ENCODE measurements at regions not wholly inside any gene's neighbourhood (a gene's known extent, or its start where the extent isn't known, plus 50 kb on each side); places are given as distances from the start of the nearest gene placed in this dataset.
"Not testable (repeated sequence)": the region's sequence is repeated elsewhere in the genome, so short reads cannot be mapped to it uniquely, and the experiment has no call there.

DNA sequence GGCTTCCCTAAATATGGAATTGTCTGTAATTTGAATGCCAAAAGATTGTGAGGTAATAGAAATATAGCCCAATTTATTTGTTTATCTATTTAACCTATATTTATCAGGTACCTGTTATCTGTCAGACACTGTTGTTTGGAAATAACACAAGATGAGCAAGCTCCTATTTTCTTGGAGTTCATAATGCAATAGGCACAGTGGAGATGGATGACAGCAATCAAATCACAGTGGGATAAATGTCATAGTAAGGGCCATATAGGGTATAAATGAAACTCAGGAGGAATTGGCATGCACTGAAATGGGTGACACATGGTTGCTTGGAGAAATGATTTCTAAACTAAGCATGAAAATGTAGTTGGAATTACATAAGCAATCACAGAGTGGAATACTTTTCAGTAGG lies 761.8 kb upstream of the MBL2 start:
- no peak for DNase-seq (ENCODE audit: low read depth)

DNA sequence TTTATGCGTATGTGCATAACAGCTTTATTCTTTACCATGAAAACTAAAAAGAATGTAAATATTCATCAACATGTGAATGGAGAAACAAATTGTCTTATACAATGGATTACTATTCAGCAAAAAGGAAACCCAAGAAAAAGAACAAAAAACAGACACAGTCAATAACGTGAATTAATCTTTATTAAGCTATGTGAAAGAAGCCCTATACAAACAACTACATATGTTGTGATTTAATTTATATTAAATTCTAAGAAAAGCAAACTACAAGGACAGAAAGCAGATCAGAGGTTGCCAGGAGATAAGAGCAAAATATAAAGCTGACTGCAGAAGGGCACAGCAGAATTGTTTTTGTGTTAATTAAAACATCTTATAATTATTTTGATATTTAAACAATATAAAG lies 756.4 kb upstream of the MBL2 start:
- no peak for DNase-seq (ENCODE audit: low read depth)

DNA sequence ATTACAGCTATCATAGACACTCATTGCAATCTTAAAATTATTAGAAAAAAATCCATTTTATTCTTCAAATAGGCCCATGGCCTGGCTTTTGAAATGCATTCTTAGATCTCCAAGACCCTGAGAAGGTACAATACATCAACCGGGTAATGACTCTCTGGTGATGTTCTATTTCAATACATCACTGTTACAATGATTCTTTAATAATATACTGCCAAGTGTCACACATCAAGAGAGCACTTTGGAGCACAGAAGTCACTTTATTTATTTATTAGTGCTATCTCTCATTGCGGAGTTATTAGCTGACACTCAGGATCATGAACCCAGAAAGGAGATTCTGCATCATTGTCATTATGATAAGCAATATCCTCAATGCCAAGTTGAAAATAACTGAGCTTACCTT lies 748.5 kb upstream of the MBL2 start:
- DNase-seq (ENCODE audit: low read depth) = no peak

DNA sequence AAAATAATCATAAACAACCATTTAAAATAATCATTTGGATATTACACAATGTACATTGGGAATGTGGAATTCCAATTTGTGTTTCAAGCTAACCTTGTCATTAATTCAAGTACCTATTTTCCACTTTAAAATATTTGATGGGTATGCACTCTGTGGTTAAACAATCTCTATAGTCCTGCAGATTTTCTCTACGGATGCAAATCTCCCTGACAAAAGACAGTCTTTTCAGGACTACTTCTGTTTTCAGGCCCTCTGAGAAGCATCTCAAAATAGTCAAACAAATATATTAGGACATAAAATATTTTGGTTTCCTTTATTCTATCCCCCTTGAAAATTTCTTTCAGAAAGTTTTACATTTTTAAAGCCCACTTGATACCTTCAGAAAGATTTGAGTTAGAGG lies 735.6 kb upstream of the MBL2 start:
- no peak for DNase-seq (ENCODE audit: low read depth)

DNA sequence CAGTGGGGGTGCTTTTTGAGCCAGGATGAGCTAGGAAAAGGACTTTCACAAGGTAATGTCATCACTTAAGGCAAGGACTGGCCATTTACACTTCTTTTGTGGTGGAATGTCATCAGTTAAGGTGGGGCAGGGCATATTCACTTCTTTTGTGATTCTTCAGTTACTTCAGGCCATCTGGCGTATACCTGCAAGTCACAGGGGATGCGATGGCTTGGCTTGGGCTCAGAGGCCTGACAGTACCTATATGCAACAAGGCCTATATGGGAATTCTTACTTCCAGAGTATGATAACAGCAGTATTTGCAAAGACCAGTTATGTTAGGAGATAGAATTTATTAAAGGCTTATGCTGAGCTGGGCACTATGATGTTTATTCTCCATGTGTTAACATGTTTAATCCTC lies 731.9 kb upstream of the MBL2 start:
- DNase-seq (ENCODE audit: low read depth) = not testable (repeated sequence)

DNA sequence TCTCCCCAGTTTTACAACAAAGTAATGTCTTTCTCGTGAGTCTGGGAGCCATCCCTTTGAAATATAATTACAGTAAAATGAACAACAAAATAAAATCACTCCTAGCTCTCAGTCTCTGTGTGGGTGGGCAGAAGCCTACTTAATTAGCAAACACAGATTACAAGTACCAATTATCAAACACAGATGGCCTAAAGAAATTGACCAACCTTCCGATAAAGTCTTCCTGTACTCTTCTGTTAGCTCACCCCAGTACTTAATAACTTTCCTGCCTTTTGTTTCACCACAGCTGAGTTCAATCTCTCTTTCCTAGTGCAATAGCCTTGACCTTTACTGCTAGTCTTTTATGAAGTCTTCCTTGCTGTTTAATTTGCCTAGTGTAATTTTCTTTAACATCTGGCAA lies 719.2 kb upstream of the MBL2 start:
- no peak for DNase-seq (ENCODE audit: low read depth)

DNA sequence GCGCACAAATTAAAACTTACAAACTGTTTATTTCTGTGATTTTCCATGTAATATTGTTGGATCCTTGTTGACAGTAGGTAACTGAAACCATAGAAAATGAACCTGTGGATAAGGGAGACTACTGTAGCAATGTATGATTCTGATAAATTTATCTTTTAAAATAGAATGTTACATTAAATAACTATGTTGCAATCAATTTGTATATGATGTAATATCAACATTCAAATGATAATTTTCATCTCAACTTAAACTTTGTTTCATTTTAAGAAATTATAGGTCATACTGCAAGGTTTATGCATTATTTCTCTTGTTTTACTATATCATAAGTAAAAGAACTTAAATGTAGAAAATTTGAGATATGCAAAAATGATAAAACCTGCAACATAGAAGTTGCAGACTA lies 718.0 kb upstream of the MBL2 start:
- DNase-seq (ENCODE audit: low read depth) = no peak

DNA sequence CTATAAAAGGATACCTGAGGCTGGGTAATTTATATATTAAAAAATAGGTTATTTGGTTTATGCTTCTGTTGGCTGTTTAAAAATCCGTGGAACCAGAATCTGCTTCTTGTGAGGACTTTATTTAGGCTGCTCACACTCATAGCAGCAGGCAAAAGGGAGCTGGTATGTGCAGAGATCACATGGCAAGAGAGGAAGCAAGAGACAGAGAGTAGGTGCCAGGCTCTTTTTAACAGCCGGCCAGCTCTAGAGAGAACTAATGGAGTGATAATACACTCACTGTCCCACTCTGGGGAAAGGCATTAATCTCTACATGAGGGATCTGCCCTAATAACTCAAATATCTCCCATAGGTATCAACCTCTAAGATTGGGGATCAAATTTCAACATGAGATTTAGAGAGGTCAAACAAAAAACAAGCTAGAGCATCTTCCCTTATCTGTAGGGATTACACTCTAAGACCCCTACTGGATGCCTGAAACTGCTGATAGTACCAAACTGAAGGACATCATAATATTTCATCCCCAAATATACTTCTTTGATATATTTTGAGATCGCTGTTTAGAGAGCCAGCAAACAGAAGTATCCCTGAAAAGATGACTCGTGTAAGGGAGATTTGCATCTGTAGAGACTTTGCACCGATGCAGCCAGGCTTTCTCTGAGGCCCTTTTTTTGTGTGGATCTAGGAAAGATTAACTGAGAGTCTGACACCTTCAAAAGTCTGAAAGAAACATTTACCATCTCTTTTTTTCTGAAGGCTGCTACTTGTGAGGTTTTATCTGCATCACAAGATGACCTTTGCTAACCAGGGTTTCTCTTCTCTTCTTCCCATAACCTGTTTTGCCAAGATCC lies 717.0 kb upstream of the MBL2 start:
- no peak for DNase-seq (ENCODE audit: low read depth)

DNA sequence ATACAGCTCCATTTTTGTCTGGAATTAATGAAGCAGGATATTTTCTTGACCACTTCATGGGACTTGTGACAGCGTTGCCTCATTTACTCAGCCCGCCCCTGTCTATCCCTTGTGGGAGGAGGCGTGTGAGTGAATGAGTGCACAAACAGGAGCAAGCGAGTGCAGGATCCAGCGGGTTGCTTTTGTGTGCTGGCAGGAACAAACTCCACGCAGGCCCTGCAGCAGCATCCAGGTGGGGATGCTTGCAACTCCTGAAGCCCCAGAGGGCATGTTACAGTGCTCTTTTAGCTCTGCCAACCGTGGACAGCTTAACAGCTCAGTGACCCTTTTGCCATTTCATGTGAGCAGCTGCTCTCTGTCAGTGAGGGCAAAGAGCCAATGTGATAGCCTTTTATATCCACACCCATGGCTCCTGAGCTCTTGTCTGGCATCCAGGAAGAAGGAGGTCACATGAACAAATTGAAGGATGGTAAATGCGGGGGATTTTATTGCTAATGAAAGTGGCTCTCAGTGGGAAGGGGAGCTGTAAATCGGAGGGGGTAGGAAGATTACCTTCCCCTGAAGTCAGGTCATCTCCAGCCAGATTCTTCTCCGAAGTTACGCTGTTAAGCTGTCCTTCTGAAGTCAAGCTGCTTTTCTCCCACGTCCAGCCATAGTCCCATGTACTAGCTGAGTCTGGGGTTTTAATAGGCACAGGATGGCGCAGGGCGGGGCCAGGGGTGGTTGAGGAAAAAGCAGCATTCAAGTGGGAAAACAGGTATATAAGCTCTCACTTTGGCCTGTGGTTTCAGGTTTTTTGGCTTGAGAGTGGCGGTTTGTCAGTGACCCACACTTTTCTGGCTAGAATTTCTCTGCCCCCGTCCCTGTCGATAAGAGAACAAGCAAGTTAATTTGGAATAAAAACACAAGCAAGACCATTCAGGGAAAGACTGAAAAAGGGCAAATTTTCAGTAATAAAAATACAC lies 714.7 kb upstream of the MBL2 start:
- DNase-seq (ENCODE audit: low read depth) = no peak

DNA sequence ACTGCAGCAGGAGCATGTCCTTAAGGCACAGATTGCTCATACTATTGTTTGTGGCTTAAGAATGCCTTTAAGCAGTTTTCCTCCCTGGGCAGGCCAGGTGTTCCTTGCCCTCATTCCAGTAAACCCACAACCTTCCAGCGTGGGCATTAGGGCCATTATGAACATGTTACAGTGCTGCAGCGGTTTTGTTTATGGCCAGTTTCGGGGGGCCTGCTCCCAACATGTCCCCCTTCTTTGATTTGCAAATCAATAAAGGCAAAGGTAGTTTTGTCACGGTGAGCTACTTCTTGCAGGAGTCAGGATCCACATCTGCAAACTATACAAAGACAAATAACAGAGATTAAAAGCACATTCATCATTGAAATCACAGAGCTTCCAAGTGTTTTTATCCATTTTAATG lies 712.8 kb upstream of the MBL2 start:
- not testable (repeated sequence) for DNase-seq (ENCODE audit: low read depth)

DNA sequence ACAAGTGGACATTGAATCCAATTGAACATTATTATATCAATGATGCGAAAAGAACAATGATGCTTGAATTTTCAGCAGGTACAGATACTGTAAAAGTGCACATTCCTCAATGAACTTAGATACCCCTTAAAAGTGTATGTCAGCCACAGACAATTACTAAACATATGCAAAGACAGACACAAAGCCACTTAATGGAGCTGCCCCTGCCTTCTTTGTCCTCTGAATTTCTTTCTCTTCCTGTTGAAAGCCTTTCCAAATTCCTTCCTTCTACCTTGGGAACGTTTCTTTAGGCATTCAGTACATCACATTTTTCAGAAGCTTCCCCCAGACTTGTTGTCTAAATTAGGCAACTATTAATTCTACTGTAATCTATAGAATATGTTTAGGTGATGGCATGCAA lies 706.8 kb upstream of the MBL2 start:
- DNase-seq (ENCODE audit: low read depth) = no peak

DNA sequence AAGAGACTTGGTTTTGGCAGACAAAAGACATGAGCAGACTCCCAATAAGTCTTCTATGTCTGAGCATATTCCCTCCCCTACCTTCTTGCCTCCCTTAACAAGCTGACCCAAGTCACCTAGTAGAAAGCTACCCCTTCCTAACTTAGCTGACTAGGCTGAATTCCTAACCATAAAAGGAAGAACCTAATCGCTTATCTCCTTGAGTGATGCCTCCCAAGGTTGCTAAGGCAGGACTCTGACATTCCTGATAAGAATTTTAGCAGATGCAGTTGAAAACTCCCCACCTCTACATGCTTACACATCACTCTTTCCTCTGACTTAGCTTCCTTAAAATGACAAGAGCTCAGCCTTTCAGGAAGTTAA lies 704.7 kb upstream of the MBL2 start:
- no peak for DNase-seq (ENCODE audit: low read depth)

DNA sequence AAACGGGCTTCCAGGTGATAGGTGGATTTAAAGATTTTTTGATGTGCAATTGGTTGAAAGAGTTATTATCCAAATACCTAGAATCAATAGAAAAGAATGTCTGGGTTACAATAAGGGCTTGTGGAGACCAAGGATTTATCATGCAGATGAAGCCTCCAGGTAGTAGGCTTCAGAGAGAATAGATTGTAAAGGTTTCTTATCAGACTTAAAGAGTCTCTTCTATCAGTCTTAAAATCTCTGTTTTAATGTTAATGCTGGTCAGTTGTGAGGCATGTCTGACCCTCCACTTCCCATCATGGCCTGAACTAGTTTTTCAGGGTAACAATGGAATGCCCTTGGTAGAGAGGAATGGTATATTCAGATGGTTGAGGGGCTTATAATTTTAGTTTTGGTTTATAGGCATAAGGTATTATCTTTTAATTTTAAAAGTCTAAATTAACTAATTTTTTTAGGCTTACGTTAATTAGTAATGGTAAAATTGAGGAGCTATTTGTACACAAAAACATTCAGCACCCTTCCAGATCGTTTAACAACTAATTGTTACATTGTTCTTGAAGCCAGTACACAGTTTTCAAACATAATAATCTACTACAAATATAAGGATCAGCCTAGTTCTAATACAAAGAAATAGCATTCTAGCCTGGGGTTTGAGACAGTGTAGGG lies 704.2 kb upstream of the MBL2 start:
- DNase-seq (ENCODE audit: low read depth) = no peak

DNA sequence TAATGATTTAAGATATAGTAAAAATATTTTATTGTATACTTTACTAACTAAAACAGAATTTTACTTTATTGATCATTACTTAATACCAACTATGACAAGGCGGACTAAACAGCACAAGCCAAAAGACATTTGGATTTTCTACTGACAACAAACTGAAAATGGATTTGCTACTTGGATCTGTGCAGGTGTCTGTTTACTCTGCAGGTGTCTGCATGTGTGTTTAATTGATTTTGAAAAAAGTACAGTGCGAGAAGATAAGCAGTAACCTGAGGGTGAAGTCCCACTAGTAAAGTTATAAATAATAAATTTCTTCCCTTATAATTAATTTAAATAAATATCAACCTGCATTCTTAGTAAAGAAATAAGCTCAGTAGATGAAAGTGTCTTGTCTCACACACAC lies 696.8 kb upstream of the MBL2 start:
- DNase-seq (ENCODE audit: low read depth) = no peak

DNA sequence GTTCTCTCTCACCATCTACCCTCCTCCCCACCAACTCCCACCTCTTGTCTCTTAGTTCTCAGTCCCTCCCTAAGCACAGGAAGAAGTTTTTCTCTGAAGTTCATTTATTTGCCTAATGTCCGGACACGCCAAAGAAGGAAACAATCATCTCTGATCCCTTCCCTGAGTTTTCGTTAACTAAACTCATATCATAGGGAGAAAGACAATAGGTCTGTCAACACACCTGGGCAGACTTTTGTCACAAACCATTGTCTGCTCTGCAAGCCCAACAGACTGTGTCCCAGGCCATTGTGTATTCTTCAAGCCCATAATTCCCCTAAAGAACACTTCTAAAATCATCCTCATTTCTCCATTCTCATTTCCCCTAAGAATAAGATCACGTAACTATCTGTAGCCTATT lies 691.0 kb upstream of the MBL2 start:
- no peak for DNase-seq (ENCODE audit: low read depth)

DNA sequence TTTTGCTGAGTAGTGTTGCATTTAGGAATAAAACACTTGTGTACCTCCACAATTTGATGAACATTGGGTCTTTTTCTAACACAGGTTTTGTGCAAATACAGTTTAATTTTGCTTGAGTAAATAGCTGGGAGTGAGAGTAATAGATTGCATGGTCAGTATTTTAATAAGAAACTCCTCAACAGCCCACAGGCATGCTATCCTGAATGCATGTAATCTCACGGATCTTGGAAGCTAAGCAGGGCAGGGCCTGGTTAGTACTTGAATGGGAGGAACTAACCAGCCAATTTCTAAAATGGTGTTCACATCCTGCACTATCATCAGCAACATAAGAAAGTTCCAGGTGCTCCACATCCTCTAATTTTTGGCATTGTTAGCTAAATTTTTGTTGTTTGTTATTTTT lies 685.4 kb upstream of the MBL2 start:
- DNase-seq (ENCODE audit: low read depth) = no peak

DNA sequence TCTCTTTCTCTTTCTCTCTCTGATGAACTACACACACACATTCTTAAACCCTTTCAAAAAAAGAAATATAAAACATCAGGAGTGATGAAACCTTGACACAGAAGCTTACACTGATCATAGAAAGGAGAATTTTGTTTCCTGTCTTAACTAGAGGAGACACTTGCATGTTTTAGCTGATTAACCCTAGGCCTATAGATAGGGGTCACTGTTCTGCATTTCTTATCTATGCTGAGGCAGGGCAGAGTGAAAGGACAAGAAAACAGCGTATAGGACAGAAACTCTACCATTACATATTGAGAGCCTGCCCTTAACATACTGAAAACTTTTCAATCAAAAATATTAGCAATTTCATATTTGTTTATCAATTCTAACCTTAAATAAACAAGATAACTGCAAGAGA lies 680.6 kb upstream of the MBL2 start:
- no peak for DNase-seq (ENCODE audit: low read depth)

DNA sequence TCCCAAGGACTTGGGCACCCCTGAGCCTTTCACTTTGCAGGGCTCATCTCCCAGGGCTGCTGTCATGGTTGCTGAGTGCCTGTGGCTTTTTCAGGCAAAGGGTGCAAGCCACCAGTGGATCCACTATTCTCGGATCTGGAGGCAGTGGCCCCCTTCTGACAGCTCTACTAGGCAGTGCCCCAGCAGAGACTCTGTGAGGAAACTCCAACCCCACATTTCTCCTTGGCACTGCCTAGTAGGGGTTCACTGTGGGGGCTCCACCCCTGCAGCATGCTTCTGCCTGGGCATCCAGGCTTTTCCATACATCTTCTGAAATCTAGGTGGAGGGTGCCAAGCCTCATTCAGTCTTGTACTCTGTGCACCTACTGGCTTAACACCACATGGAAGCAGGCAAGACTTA lies 675.0 kb upstream of the MBL2 start:
- DNase-seq (ENCODE audit: low read depth) = no peak

DNA sequence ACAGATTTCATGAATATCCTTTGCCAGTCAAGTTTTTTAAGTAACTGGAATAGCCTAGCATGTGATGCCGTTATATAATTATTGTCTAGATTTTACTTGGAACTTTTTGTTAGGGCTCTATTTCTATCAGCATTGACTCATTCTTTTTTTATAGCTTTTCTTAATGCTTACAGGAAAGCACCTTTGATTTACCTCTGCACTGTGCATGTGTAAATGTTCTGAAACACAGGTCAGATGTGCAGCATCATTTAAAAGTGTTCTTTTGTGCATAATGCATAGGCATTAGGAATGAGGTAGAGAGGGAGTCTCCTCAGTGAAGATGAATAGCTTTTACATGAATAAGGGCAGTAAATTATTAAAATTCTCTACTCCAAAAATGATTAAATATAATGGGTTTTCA lies 669.3 kb upstream of the MBL2 start:
- DNase-seq (ENCODE audit: low read depth) = no peak

DNA sequence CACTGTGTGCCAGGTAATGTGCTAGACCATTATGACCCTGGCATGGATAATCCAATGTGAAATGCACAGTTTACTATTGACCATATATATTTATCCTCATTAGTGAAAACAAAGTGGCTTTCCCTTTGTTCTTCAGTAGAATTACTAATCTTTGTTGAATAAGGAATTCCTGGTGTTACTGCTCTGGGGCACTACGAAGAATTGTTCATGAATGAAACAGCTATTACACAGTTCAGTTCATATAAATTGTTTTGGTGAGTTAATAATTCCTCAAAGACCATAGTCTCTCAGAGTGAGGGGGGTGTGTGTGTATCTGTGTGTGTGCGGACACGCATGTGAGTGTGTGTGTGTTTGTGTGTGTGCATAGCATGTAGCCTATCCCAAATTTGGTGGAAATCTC lies 668.0 kb upstream of the MBL2 start:
- no peak for DNase-seq (ENCODE audit: low read depth)

DNA sequence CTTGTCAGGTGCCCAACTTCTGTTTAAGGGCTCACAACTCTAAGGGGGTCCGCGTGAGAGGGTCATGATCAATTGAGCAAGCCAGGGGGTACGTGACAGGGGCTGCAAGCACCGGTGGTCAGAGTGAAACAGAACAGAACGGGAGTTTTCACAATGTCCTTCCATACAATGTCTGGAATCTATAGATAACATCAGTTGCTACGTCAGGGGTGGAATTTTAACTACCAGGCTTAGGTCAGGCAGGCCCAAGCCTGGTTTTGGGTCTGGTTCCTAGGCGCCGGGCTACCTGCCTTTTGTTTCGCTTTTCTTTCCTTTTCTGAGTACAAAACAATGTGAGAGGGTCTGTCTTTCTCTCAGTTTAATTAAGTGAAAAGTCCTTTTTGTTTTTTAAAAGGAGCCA lies 666.5 kb upstream of the MBL2 start:
- DNase-seq (ENCODE audit: low read depth) = not testable (repeated sequence)

DNA sequence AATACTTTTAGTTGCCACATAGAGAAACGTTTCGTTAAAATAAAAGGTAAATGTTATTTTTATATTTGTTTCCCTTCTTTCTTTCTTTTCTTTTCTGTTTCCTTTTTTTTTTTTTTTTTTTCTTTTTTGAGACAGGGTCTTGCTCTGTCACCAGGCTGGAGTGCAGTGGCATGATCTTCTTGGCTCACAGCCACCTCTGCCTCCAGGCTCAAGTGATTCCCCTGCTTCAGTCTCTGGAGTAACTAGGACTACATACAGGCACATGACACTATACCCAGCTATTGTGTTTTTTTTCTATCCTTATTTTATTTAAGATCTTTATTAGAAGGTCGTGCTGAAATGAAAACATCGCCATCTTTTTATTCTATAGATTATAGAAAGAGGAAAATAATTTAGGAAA lies 661.8 kb upstream of the MBL2 start:
- no peak for DNase-seq (ENCODE audit: low read depth)

DNA sequence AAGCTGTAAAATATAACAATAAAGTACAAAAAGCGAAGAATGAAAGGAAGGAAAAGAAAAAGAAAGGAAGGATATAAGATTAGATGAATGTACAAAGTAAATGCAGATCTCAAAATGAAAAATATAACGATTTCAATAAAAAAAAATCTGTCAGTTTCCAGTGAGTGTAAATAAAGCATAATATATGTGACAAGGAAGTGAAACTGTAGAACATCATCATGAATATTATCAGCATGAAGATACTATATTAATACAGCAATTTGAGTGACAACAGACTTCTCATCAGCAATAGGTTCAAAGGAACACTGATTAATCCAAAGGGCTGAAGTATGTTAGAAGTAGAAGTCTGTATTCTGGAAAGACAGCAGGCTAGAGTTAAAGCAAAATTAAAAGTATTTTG lies 659.5 kb upstream of the MBL2 start:
- no peak for DNase-seq (ENCODE audit: low read depth)

Data from amniotic epithelial cell (primary cell).